ENCODE measurements at regions not wholly inside any gene's neighbourhood (a gene's known extent, or its start where the extent isn't known, plus 50 kb on each side); places are given as distances from the start of the nearest gene placed in this dataset.
A peak's percentile ranks its signal among the peaks of the same experiment; 100 is the strongest.

GRCh38 chr9:89843591-89843990 is 238.8 kb downstream of the GADD45G start:
- DNase-seq (ENCODE audit: low read depth), result no peak
- no peak overlapping the region for H3K4me3 ChIP-seq (ENCODE audit: low read depth, low read length)
- TF ChIP-seq CTCF (IDR thresholded peaks at IDR 0.05; ENCODE audit: low read depth, low read length), result no peak

GRCh38 chr9:89844075-89844474 is 239.3 kb downstream of the GADD45G start:
- no peak overlapping the region for H3K4me3 ChIP-seq (ENCODE audit: low read depth, low read length)
- no peak for TF ChIP-seq CTCF (IDR thresholded peaks at IDR 0.05; ENCODE audit: low read depth, low read length)
- no peak for TF ChIP-seq POLR2A (IDR thresholded peaks at IDR 0.05; ENCODE audit: extremely low read depth, insufficient read length)
- no peak for TF ChIP-seq MAX (IDR thresholded peaks at IDR 0.05; ENCODE audit: low read depth, low read length)
- TF ChIP-seq MYC (IDR thresholded peaks at IDR 0.05; ENCODE audit: low read depth, low read length), result no peak
- no peak for DNase-seq (ENCODE audit: low read depth)

GRCh38 chr9:89844535-89844934 is 239.7 kb downstream of the GADD45G start:
- H3K4me3 ChIP-seq (ENCODE audit: low read depth, low read length), result no peak overlapping the region
- no peak for DNase-seq (ENCODE audit: low read depth)
- TF ChIP-seq MAX (IDR thresholded peaks at IDR 0.05; ENCODE audit: low read depth, low read length) (no peak), CTCF (IDR thresholded peaks at IDR 0.05; ENCODE audit: low read depth, low read length) (no peak), POLR2A (IDR thresholded peaks at IDR 0.05; ENCODE audit: extremely low read depth, insufficient read length) (no peak), MYC (IDR thresholded peaks at IDR 0.05; ENCODE audit: low read depth, low read length) (no peak)

- H3K4me3 ChIP-seq (ENCODE audit: low read depth, low read length), result no peak overlapping the region
- TF ChIP-seq CTCF (IDR thresholded peaks at IDR 0.05; ENCODE audit: low read depth, low read length), result no peak
- no peak for DNase-seq (ENCODE audit: low read depth)
Observed at GRCh38 chr9:89845321-89845720, 240.5 kb downstream of the GADD45G start.

- DNase-seq (ENCODE audit: low read depth), result peak; percentile 64
- H3K4me3 ChIP-seq (ENCODE audit: low read depth, low read length), result no peak overlapping the region
- TF ChIP-seq MAX (IDR thresholded peaks at IDR 0.05; ENCODE audit: low read depth, low read length), result 0 out of 2 replicates have a peak, but pooled peaks have one; percentile 9
- no peak for TF ChIP-seq MYC (IDR thresholded peaks at IDR 0.05; ENCODE audit: low read depth, low read length)
Observed at GRCh38 chr9:89845862-89846261, 241.1 kb downstream of the GADD45G start.

- no peak overlapping the region for H3K4me3 ChIP-seq (ENCODE audit: low read depth, low read length)
- no peak for DNase-seq (ENCODE audit: low read depth)
- TF ChIP-seq MAX (IDR thresholded peaks at IDR 0.05; ENCODE audit: low read depth, low read length) (no peak), POLR2A (IDR thresholded peaks at IDR 0.05; ENCODE audit: extremely low read depth, insufficient read length) (no peak), CTCF (IDR thresholded peaks at IDR 0.05; ENCODE audit: low read depth, low read length) (no peak), MYC (IDR thresholded peaks at IDR 0.05; ENCODE audit: low read depth, low read length) (no peak)
Observed at GRCh38 chr9:89848060-89849040, 243.5 kb downstream of the GADD45G start.
